ENCODE measurements at regions not wholly inside any gene's neighbourhood (a gene's known extent, or its start where the extent isn't known, plus 50 kb on each side); places are given as distances from the start of the nearest gene placed in this dataset.

DNA sequence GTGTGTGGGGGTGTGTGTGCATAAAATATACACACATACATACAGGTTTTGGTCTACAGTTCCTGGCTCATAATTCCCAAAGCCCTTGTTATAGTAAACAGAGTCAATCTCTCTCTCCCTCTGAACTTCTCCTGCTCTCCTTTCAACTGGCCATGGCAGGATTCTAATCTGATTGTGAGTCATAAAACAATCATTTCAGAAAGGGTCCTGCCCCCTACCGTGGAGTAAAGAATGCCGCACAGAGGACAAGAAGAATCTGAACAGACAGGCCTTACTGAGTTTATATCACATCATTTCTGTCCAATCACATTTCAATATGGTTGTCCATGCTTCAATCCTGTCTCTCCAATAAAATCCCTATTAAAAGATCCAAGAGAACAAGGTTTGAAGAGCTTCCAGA is 416.9 kb downstream of the FRK start:
- Mint-ChIP-seq H3K36me3 (no peaks in the 10 kb centered on the region), H3K27ac (no peak overlapping the region), H3K9me3 (peaks cover 0 to 23% (median 14%) of the 10 kb centered on the region in 7 donors), H3K27me3 (ENCODE audit: low read depth in 3 of 3) (no peaks in the 10 kb centered on the region), H3K4me3 (no peak overlapping the region), H3K4me1 (no peaks in the 10 kb centered on the region)
- Histone ChIP-seq H4K20me1 (ENCODE audit: insufficient read depth, low read length) (no peaks in the 10 kb centered on the region), H3K4me1 (ENCODE audit: control insufficient read depth in 1 of 2, insufficient read depth in 2 of 2, low read length in 2 of 2) (no peaks in the 10 kb centered on the region), H3K9ac (ENCODE audit: insufficient read depth, low read length, poor library complexity, severe bottlenecking) (no peak overlapping the region), H3K27me3 (ENCODE audit: control insufficient read depth in 2 of 2, insufficient read depth in 2 of 2, low read length in 2 of 2) (no peaks in the 10 kb centered on the region), H3K4me2 (replicated peaks; ENCODE audit: extremely low read depth, low read length, poor library complexity, severe bottlenecking) (no peak overlapping the region), H3K79me2 (ENCODE audit: insufficient read depth, low read length) (no peaks in the 10 kb centered on the region), H3K9me3 (replicated peaks in 1 of 2; ENCODE audit: control insufficient read depth in 1 of 2, insufficient read depth in 1 of 2, low read length in 2 of 2) (peaks cover 15 to 18% of the 10 kb centered on the region in 2 donors), H3K36me3 (replicated peaks in 1 of 2; ENCODE audit: control insufficient read depth in 1 of 2, insufficient read depth in 2 of 2, low read length in 2 of 2) (no peaks in the 10 kb centered on the region), H2AFZ (ENCODE audit: insufficient read depth, low read depth, low read length, poor library complexity, severe bottlenecking) (no peak overlapping the region), H3K4me3 (replicated peaks in 1 of 3; ENCODE audit: low read depth in 2 of 3, low read length in 3 of 3) (no peak overlapping the region), H3K27ac (ENCODE audit: low read depth in 1 of 2, low read length in 2 of 2) (no peak overlapping the region)
- 40% methylated on average over 2 of the region's 2 CpGs for WGBS (ENCODE audit: insufficient coverage)
- DNase-seq: no peak
- TF ChIP-seq, protein P1, sequence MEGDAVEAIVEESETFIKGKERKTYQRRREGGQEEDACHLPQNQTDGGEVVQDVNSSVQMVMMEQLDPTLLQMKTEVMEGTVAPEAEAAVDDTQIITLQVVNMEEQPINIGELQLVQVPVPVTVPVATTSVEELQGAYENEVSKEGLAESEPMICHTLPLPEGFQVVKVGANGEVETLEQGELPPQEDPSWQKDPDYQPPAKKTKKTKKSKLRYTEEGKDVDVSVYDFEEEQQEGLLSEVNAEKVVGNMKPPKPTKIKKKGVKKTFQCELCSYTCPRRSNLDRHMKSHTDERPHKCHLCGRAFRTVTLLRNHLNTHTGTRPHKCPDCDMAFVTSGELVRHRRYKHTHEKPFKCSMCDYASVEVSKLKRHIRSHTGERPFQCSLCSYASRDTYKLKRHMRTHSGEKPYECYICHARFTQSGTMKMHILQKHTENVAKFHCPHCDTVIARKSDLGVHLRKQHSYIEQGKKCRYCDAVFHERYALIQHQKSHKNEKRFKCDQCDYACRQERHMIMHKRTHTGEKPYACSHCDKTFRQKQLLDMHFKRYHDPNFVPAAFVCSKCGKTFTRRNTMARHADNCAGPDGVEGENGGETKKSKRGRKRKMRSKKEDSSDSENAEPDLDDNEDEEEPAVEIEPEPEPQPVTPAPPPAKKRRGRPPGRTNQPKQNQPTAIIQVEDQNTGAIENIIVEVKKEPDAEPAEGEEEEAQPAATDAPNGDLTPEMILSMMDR (IDR thresholded peaks at IDR 0.05): no peak
- intact Hi-C loops (cut with micrococcal nuclease): no loop called here

DNA sequence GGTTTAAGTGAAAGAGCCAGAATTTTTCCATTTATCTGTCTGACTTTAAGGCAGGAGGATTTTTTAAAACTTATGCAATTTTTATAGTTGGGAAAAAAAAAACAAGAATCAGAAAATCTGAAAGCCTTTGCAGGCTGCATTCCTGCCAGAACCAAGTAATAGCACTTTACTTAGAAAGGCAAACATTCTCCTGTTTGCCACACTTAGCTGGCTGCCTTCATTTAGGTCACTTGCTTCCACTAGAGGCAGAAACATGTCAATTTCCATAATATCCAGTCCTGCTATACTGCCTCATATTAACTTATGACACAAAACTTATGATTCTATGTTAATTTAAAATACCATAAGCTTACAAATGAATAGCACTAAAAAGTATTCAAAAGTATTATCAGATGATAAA is 425.8 kb downstream of the FRK start:
- Mint-ChIP-seq H3K4me3 (no peak overlapping the region), H3K36me3 (no peaks in the 10 kb centered on the region), H3K4me1 (no peaks in the 10 kb centered on the region), H3K27me3 (ENCODE audit: low read depth in 3 of 3) (no peaks in the 10 kb centered on the region), H3K9me3 (peaks cover 0 to 4% (median 3%) of the 10 kb centered on the region in 7 donors), H3K27ac (no peak overlapping the region)
- Histone ChIP-seq H3K27me3 (ENCODE audit: control insufficient read depth in 2 of 2, insufficient read depth in 2 of 2, low read length in 2 of 2) (no peaks in the 10 kb centered on the region), H3K27ac (ENCODE audit: low read depth in 1 of 2, low read length in 2 of 2) (no peak overlapping the region), H3K9ac (ENCODE audit: insufficient read depth, low read length, poor library complexity, severe bottlenecking) (no peak overlapping the region), H3K9me3 (replicated peaks in 1 of 2; ENCODE audit: control insufficient read depth in 1 of 2, insufficient read depth in 1 of 2, low read length in 2 of 2) (no peaks in the 10 kb centered on the region), H2AFZ (ENCODE audit: insufficient read depth, low read depth, low read length, poor library complexity, severe bottlenecking) (no peak overlapping the region), H3K79me2 (ENCODE audit: insufficient read depth, low read length) (no peaks in the 10 kb centered on the region), H3K4me1 (ENCODE audit: control insufficient read depth in 1 of 2, insufficient read depth in 2 of 2, low read length in 2 of 2) (no peaks in the 10 kb centered on the region), H3K4me2 (replicated peaks; ENCODE audit: extremely low read depth, low read length, poor library complexity, severe bottlenecking) (no peak overlapping the region), H4K20me1 (ENCODE audit: insufficient read depth, low read length) (no peaks in the 10 kb centered on the region), H3K36me3 (replicated peaks in 1 of 2; ENCODE audit: control insufficient read depth in 1 of 2, insufficient read depth in 2 of 2, low read length in 2 of 2) (no peaks in the 10 kb centered on the region), H3K4me3 (replicated peaks in 1 of 3; ENCODE audit: low read depth in 2 of 3, low read length in 3 of 3) (no peak overlapping the region)
- DNase-seq: no peak
- intact Hi-C loops (cut with micrococcal nuclease): no loop called here
- TF ChIP-seq, protein P1 (IDR thresholded peaks at IDR 0.05): no peak
